NCI-H82 treated with DMSO at 0.1 percent for 48 hours (cell line): ENCODE measurements at regions not wholly inside any gene's neighbourhood (a gene's known extent, or its start where the extent isn't known, plus 50 kb on each side); places are given as distances from the start of the nearest gene placed in this dataset.
"Not testable (repeated sequence)": the region's sequence is repeated elsewhere in the genome, so short reads cannot be mapped to it uniquely, and the experiment has no call there.

ENCODE experiments used
- DNase-seq: peaks from one replicate; lab custom pipeline; 2025; ENCODE audit not compliant: unreplicated experiment; lab: John Stamatoyannopoulos, UW

DNA sequence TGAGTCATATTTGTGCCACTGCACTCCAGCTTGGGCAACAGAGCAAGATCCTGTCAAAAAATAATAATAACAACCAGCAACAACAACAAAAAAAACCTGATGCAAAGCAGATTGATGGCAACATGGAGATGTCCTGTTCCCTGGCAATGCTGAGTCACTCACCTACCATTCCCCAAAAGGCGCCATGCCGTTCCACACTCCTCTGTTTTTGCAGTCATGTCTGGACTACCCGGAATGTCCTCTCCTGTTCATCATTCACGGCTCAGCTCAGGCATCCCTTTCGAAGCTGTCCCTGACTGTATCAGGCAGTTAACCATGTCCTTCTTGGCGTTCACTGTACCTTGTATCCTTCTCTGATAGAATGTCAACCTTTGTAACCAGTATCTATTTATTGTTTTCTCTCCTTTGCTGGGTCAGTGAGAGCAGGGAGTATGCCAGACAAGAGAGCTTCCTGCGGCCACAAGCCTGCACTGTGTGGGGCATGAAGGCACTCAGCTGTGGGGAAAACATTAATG, 147.7 kb downstream of the ABCC12 start:
- no peak for DNase-seq

DNA sequence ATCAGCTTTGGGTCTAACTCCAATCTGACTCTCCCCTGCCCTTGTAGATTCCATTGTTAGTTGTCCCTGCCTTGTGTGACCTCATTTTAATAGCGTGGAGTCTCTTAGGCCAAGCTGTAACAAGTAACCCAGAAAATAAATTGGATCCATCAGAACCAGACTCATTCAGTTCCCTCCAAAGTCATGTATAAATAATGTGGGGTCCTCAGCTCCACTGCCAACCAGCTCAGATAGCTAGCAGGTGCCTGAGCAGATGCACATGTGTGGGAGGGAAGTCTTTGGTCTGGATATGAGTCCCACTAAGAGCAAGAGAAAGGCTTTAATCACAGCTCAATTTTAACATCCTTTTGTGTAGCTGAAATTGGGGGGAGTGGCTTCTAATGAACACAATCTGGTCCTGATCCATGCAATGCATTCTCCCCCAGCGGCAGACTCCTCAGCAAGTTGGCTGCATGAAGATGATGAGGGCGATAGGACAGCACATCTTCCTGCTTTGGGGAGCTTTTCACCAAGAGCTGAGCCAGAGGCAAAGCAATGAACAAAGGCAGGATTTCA, 151.6 kb downstream of the ABCC12 start:
- no peak for DNase-seq

- peak; percentile 58 for DNase-seq
These were observed 152.4 kb downstream of the ABCC12 start for GRCh38 chr16:48003206-48003907.

DNA sequence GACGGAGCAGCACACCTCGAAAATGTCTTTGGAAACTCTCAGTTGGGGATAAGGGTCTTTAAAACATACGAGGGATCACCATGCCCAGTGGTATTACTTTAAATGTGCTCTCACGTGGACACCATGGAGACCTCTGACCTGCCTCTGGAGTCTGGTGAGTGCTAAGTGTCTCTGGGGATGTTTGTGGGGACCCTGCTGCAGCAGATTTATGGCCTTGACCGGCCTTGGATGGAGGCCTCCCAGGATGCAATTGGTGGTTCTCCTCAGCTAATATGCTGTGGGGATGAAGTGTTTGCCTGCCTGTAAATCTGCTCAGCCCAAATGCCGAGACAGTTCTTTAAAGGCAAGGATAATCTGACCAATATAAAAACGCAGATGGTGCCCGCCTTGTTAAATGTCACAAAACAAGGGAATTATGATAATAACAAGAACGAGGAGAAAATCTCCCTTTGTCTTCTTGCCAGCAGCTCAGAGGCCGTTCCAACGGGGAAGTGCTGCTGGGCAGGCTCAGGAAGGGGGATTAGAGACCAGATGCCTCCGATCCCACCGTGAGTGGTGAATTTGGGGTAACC, 154.4 kb downstream of the ABCC12 start:
- DNase-seq = peak; percentile 70

- DNase-seq = no peak
These were observed 155.2 kb downstream of the ABCC12 start for GRCh38 chr16:48000622-48001021.

DNA sequence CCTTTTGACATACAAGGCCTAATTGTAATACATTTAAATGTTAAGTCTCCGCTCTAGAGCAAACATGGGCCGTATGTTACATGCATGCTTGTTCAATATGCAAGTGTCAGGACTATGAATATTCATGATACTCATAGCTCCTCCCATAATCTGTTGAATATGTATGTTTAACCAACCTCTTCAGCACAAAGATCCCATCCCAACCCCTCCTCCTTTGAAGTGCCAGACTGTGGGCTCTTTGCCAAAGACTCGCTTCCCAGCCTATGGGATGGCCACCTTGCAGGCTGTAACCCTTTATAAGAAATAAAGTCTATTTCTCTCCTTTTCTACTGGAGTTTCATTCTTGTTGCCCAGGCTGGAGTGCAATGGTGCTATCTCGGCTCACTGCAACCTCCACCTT, 156.2 kb downstream of the ABCC12 start:
- no peak for DNase-seq

DNA sequence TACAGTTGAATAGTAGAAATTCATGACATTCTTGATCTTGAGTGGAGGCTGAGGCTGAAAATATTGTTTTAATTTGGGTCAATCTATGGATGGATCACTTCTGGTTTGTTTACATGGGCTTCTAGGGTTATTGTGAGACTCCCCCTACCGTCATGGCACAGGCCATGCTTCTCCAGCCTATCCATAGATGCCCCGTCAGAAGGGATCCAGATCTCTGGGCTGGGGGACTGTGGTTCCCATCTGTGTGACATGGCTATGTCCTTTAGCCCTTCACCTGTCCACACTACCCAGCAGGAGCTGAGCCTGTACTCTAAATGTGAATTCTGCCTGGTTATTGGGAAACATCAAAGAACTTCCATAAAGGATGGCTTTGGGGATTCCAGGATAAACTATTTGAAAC, 160.4 kb downstream of the ABCC12 start:
- no peak for DNase-seq

GRCh38 chr16:47991491-47991890, 164.3 kb downstream of the ABCC12 start:
- no peak for DNase-seq

- DNase-seq = no peak
These were observed 165.1 kb downstream of the ABCC12 start for GRCh38 chr16:47990676-47991075.

DNA sequence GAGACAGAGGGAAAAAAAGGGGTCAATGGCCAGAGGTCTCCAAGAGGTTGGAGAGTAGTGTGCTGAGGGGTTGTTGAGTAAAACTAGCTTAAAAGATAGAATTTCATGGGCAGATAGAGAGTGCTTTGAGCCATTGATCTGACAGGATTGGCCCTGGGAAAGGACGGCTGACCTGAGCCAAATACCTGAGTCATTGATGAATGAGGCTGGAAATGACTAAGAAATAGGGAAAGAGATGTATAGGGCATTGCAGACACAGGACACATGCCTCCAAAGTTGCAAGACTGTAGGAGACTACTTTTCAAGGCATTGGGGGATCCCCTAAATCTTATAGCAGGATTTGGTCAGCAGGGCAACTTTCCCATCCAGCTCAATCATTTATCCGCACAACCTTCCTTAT, 168.7 kb downstream of the ABCC12 start:
- DNase-seq = no peak

DNA sequence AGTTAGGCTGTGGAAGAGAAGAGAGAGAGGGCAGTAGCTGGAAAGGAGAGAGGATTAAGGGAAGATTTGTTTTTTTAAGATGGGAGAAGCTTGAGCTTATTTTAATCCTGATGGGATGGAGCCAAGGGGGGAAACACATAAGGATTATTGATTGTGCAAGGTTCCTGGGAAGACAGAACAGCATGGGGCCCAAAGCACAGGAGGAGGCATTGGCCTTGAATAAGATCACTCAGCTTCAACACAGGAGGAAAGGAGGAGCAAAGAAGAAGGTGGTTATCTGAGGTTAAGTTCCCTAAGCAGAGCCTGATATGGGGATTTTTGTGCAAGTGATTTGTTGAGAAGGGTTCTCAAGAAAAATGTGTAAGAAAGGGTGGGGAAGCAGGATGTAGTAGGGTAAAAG, 169.8 kb downstream of the ABCC12 start:
- peak; percentile 93 for DNase-seq

DNA sequence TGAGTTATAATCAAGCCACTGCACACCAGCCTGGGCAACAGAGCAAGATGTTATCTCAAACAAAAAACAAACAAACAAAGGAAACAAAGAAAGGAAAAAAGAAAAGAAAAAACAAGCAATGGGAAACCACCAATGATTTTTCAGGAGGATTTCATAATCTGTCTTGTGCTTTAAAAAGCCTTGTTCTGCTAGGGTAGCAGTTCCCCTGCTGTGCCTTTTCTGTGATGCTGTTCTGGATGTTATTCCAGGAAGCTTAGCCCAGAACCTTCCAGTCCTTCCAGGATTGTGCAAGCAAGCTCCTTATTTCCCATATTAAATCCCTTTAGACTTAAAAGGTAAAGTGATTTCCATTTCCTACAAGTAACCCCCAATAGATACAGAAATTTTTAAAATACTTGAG, 171.1 kb downstream of the ABCC12 start:
- DNase-seq = no peak

DNA sequence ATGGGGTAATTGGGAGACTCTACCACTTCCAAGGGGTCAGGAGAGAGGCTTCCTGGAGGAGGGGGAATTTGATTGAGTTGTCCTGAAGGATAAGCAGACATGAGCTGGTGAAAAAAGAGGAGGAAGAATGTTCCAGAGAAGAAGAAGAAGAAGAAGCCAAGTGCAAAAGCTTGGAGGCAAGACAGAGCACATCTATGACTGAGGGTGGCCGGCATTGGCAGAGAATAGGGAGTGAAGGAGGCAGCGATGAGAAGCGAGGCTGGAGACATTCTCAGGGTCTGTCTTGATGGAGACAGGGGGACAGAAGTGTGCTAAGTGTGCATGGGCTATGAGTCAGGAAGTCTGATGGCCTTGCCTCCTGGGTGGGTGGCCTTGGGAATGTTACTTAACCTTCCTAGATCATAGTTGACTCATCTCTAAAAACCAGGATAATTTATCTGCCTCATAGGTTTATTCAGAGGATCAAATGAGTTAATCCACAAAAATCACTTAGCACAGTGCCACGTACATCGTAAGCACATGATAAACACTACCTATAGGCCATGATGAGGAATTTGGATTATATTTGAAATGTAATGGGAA, 171.7 kb downstream of the ABCC12 start:
- no peak for DNase-seq

DNA sequence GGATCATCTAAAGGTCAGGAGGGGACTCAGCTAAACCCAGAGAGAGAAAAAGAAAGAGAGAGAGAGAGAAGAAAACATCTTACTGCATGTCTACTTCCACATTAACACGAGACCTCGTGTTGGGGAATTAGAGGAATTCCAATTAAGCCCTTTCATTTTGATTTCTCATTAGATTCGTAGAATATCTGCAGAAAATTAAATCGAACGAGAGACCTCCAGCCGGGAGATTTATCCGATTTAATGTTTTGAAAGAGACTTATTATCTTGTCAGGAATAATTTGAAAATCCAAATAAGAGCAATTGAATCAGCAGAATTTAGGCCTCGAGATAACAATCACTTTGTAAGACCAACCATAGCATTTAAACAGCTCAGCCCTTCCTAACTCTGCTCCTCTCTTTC, 175.6 kb downstream of the ABCC12 start:
- DNase-seq = no peak

DNA sequence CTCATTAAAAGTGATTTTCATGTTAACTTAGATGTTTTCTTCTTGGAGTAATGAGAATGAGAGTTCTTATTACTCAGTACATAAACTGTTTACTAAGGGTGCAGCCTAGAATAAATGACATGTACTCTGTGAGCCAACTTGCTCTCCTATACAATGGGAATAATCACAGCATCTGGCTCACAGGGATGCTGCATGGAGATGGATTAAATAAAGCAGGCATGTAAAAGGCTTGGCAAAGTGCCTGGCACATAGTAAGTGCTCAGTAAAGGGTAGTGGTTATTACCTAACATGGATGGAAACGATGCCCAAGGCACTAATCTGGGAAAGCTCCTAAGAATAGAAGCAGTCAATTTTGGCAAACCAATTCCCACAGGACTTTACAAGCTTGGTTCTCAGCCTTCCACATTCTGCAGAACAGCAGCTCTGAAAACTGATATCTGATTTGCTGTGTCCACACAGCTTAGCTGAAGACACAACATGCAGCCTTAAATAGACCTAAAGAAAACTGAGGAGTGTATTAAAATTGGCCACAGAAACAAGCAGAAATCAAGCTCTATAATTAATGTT, 176.1 kb downstream of the ABCC12 start:
- no peak for DNase-seq

GRCh38 chr16:47979164-47979520, 176.7 kb downstream of the ABCC12 start:
- DNase-seq = peak; percentile 48

DNA sequence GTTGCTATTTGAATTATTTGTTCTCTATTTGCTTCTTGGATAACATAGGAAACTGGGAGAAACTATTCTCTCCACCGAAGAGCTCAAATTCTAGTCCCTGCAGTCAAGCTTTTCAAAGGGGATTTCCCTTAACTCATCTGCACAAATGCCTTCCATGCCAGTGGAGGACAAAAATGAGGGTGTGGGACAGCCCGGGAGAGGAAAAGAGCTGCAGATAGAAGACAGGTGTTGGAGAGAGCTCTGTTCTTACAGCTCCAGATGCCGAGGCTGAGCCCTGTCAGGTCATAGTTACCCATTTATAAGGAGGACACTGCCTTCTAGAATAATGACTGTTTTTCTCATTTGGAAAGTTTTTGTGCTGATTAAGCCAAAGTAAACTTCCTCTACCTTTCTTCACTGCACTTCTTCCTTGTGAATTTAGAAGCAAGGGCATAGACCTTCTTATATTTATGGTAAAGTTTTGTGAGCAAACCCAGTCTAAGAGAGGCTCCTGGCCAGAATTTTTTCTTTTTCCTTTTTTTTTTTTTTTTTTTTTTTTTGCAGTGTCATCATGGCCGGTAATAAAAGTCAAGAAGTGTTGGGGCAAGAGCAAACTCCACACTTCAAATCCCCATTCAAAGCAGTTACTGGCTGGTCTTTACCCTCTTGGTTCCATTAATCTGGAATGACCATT, 177.2 kb downstream of the ABCC12 start:
- DNase-seq = no peak

DNA sequence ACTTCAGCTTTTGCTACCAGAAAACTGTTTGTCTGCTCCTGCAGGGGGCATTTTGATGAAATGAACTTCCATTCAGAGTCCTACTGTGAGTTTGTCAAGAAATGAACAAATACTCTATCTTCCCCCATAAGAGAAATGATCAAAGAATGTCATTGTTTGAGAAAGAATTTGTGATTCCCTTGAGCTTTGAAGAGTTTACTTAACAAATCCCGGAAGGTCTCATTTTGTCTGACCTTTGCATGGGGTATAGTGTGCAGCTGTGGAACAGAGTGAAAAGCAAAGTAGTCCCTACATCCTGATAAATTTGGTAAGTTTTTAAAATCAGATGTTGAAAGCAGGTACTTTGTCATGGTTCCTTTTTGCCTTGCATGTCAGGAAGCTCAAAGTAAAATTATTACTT, 178.0 kb downstream of the ABCC12 start:
- no peak for DNase-seq

- DNase-seq = no peak
These were observed 179.1 kb downstream of the ABCC12 start for GRCh38 chr16:47976636-47977210.

- DNase-seq = not testable (repeated sequence)
These were observed 180.8 kb downstream of the ABCC12 start for GRCh38 chr16:47974971-47975370.

- DNase-seq = no peak
These were observed 182.2 kb downstream of the ABCC12 start for GRCh38 chr16:47973552-47973951.
